Tibial nerve (tissue), 3 donors: ENCODE measurements at regions not wholly inside any gene's neighbourhood (a gene's known extent, or its start where the extent isn't known, plus 50 kb on each side); places are given as distances from the start of the nearest gene placed in this dataset.
"Not testable (repeated sequence)": the region's sequence is repeated elsewhere in the genome, so short reads cannot be mapped to it uniquely, and the experiment has no call there.

Experiments used
- CTCF ChIP-seq, 5 experiments: fragments of 200-600 bp in 3 of 5; fragments of 450-650 bp in 2 of 5; sonication (generic) in 3 of 5; IDR thresholded peaks; one replicate each; pipeline ENCODE4 v1.5.1; 2016 to 2019; ENCODE audit warnings: antibody characterized with exemption in 5 of 5, mild to moderate bottlenecking in 3 of 5, moderate library complexity in 2 of 5
- POLR2A ChIP-seq, 2 donors: fragments of 450-650 bp; IDR thresholded peaks; one replicate each; pipeline ENCODE4 v1.6.1; 2017; ENCODE audit warnings: antibody characterized with exemption in 2 of 2, mild to moderate bottlenecking in 2 of 2, moderate library complexity in 2 of 2

- not testable (repeated sequence) for TF ChIP-seq CTCF, POLR2A (IDR thresholded peaks at IDR 0.05)
Measured at GRCh38 chr14:106006716-106007115, 480.3 kb downstream of the TMEM121 start.
